H1 (cell line): ENCODE measurements at regions not wholly inside any gene's neighbourhood (a gene's known extent, or its start where the extent isn't known, plus 50 kb on each side); places are given as distances from the start of the nearest gene placed in this dataset.

Experiments
- CTCF ChIA-PET: fragments of 300-600 bp; sonication (Branson Sonifier 250); formaldehyde crosslinking; loops from one replicate; lab custom pipeline; 2021; ENCODE audit not compliant: partially characterized antibody; lab: Charles Lee
- POLR2A ChIA-PET: fragments of 300-600 bp; sonication (Branson Sonifier 250); formaldehyde crosslinking; loops from one replicate; lab custom pipeline; 2021; ENCODE audit warnings: inconsistent platforms; ENCODE audit not compliant: partially characterized antibody; lab: Charles Lee
- DNase-seq, 2 experiments: peaks; one replicate each; pipeline versions ENCODE4 v3.0.0 to v3.0.0-alpha.2; 2010 to 2022; ENCODE audit warnings: low spot score in 2 of 2, low read depth in 1 of 2, mixed read lengths in 1 of 2
- FAIRE-seq: peaks from 2 replicates; lab custom pipeline; 2011; peaks lifted over from hg19 to GRCh38; lab: Jason Lieb, UNC
- H2AFZ ChIP-seq: 2 replicates; pipeline ENCODE4 v1.8.1; 2012; ENCODE audit warnings: low read length, inconsistent platforms
- H2AK5ac ChIP-seq: 2 replicates; pipeline ENCODE4 v1.6.1; 2013; ENCODE audit warnings: low read depth, low read length
- H2BK120ac ChIP-seq: replicated peaks from 2 replicates; pipeline ENCODE3; 2013; ENCODE audit warnings: low read depth, low read length, inconsistent platforms
- H2BK12ac ChIP-seq: 2 replicates; pipeline ENCODE4 v1.6.1; 2013; ENCODE audit warnings: low read depth, low read length
- H2BK15ac ChIP-seq: 2 replicates; pipeline ENCODE4 v1.6.1; 2013; ENCODE audit warnings: low read length
- H2BK20ac ChIP-seq: 2 replicates; pipeline ENCODE4 v1.6.1; 2013; ENCODE audit warnings: low read length
- H2BK5ac ChIP-seq: 2 replicates; pipeline ENCODE4 v1.6.1; 2013; ENCODE audit warnings: low read depth, low read length
- H3K14ac ChIP-seq: 2 replicates; pipeline ENCODE4 v1.6.1; 2013; ENCODE audit warnings: inconsistent platforms; ENCODE audit not compliant: insufficient read length
- H3K18ac ChIP-seq: 2 replicates; pipeline ENCODE4 v1.6.1; 2013; ENCODE audit warnings: low read length; ENCODE audit errors: extremely low read depth
- H3K23ac ChIP-seq: 2 replicates; pipeline ENCODE4 v1.6.1; 2013; ENCODE audit warnings: inconsistent platforms; ENCODE audit not compliant: insufficient read length
- H3K23me2 ChIP-seq: 2 replicates; pipeline ENCODE4 v1.6.1; 2013; ENCODE audit warnings: low read depth, low read length
- H3K27ac ChIP-seq: 2 replicates; pipeline ENCODE4 v1.6.1; 2011; ENCODE audit warnings: low read depth, low read length, inconsistent platforms
- H3K27me3 ChIP-seq, 4 experiments: replicated peaks in 1 of 4; 1 replicate in 1 of 4; 2 replicates in 3 of 4; pipeline versions ENCODE4 v1.6.1 to v1.8.1; 2011 to 2013; ENCODE audit warnings: low read length in 3 of 4, mild to moderate bottlenecking in 3 of 4, inconsistent platforms in 2 of 4, mixed read lengths in 2 of 4, moderate library complexity in 1 of 4; ENCODE audit not compliant: control insufficient read depth in 3 of 4, insufficient read depth in 3 of 4; ENCODE audit errors: extremely low read depth in 1 of 4
- H3K36me3 ChIP-seq, 4 experiments: 2 replicates each; pipeline versions ENCODE4 v1.6.1 to v1.8.1; 2011 to 2013; ENCODE audit warnings: mild to moderate bottlenecking in 4 of 4, low read length in 3 of 4, moderate library complexity in 2 of 4, control low read depth in 1 of 4, inconsistent platforms in 1 of 4; ENCODE audit not compliant: insufficient read depth in 4 of 4, control insufficient read depth in 2 of 4
- H3K4ac ChIP-seq: replicated peaks from 2 replicates; pipeline ENCODE3; 2013; ENCODE audit warnings: low read length, low read depth, mixed read lengths, inconsistent platforms; ENCODE audit not compliant: insufficient read length
- H3K4me1 ChIP-seq, 4 experiments: replicated peaks in 1 of 4; 1 replicate in 1 of 4; 2 replicates in 3 of 4; pipeline versions ENCODE4 v1.6.1 to v1.8.1; 2011 to 2013; ENCODE audit warnings: low read length in 3 of 4, inconsistent platforms in 2 of 4, mixed read lengths in 1 of 4; ENCODE audit not compliant: insufficient read depth in 4 of 4, control insufficient read depth in 3 of 4
- H3K4me2 ChIP-seq, 2 experiments: 2 replicates each; pipeline versions ENCODE4 v1.6.1 to v1.8.1; 2011 to 2013; ENCODE audit warnings: low read depth in 2 of 2, low read length in 2 of 2, control low read depth in 1 of 2, inconsistent platforms in 1 of 2, mild to moderate bottlenecking in 1 of 2; ENCODE audit not compliant: insufficient read depth in 1 of 2
- H3K4me3 ChIP-seq, 4 experiments: fragments of 200-600, 300-600 bp in 1 of 4; sonication (generic), shearing (Covaris generic), sonication (Bioruptor Twin) in 1 of 4; 2 replicates each; pipeline versions ENCODE4 v1.5.1 to v1.8.1; 2011 to 2016; ENCODE audit warnings: low read length in 4 of 4, low read depth in 3 of 4, control low read depth in 2 of 4, inconsistent platforms in 2 of 4, mild to moderate bottlenecking in 2 of 4, mixed read lengths in 1 of 4, moderate library complexity in 1 of 4; ENCODE audit not compliant: insufficient read depth in 2 of 4; ENCODE audit errors: extremely low read depth in 1 of 4
- H3K56ac ChIP-seq: replicated peaks from 2 replicates; pipeline ENCODE3; 2013; ENCODE audit warnings: low read depth, mild to moderate bottlenecking, mixed read lengths, low read length, inconsistent platforms; ENCODE audit not compliant: insufficient read length
- H3K79me1 ChIP-seq: 2 replicates; pipeline ENCODE4 v1.6.1; 2013; ENCODE audit warnings: low read depth, low read length, control low read depth
- H3K79me2 ChIP-seq, 2 experiments: 2 replicates each; pipeline versions ENCODE4 v1.6.1 to v1.8.1; 2012 to 2013; ENCODE audit warnings: low read length in 2 of 2, mild to moderate bottlenecking in 2 of 2, inconsistent platforms in 1 of 2; ENCODE audit not compliant: insufficient read depth in 2 of 2, control insufficient read depth in 1 of 2
- H3K9ac ChIP-seq, 4 experiments: replicated peaks in 1 of 4; 1 replicate in 1 of 4; 2 replicates in 3 of 4; pipeline versions ENCODE4 v1.6.1 to v1.8.1; 2011 to 2013; ENCODE audit warnings: low read depth in 3 of 4, low read length in 3 of 4, control low read depth in 2 of 4, mild to moderate bottlenecking in 2 of 4, moderate library complexity in 2 of 4, inconsistent platforms in 1 of 4; ENCODE audit errors: extremely low read depth in 1 of 4
- H3K9me3 ChIP-seq, 2 experiments: 2 replicates each; pipeline versions ENCODE4 v1.6.1 to v1.8.1; 2012 to 2013; ENCODE audit warnings: mild to moderate bottlenecking in 2 of 2, moderate library complexity in 2 of 2, control low read depth in 1 of 2, inconsistent platforms in 1 of 2, low read depth in 1 of 2, low read length in 1 of 2, mixed read lengths in 1 of 2; ENCODE audit not compliant: insufficient read depth in 2 of 2
- H4K20me1 ChIP-seq, 2 experiments: replicated peaks in 1 of 2; 2 replicates each; pipeline versions ENCODE3 to v1.8.1; 2011 to 2013; ENCODE audit warnings: inconsistent platforms in 2 of 2, low read length in 2 of 2, mild to moderate bottlenecking in 1 of 2; ENCODE audit not compliant: insufficient read depth in 2 of 2, control insufficient read depth in 1 of 2
- H4K5ac ChIP-seq: 2 replicates; pipeline ENCODE4 v1.6.1; 2013; ENCODE audit warnings: low read length, low read depth, mixed read lengths, inconsistent platforms; ENCODE audit not compliant: insufficient read length
- H4K8ac ChIP-seq: 2 replicates; pipeline ENCODE4 v1.8.0; 2013; ENCODE audit warnings: mild to moderate bottlenecking, moderate library complexity, low read length, inconsistent platforms; ENCODE audit not compliant: insufficient read depth; ENCODE audit errors: extremely low read depth
- H4K91ac ChIP-seq: replicated peaks from 2 replicates; pipeline ENCODE3; 2013; ENCODE audit warnings: low read length, mixed read lengths, inconsistent platforms; ENCODE audit not compliant: insufficient read length
- BACH1 ChIP-seq: IDR thresholded peaks from 2 replicates; pipeline ENCODE4 v1.6.1; 2012; ENCODE audit warnings: low read length, improper control_type of control experiment
- CHD2 ChIP-seq: IDR thresholded peaks from 2 replicates; pipeline ENCODE4 v1.6.1; 2012; ENCODE audit warnings: low read length, improper control_type of control experiment
- EP300 ChIP-seq, 2 experiments: IDR thresholded peaks; 1 replicate in 1 of 2; 2 replicates in 1 of 2; pipeline ENCODE4 v1.6.1; 2011 to 2012; ENCODE audit warnings: low read depth in 2 of 2, low read length in 2 of 2, mild to moderate bottlenecking in 2 of 2, borderline replicate concordance in 1 of 2, inconsistent platforms in 1 of 2, moderate library complexity in 1 of 2
- EZH2 ChIP-seq: fragments of 200-600 bp; sonication (generic); IDR thresholded peaks from 2 replicates; pipeline ENCODE4 v1.7.1; 2012; ENCODE audit warnings: low read depth, mild to moderate bottlenecking, moderate library complexity, low read length, inconsistent platforms; ENCODE audit not compliant: severe bottlenecking
- FOSL1 ChIP-seq: IDR thresholded peaks from 2 replicates; pipeline ENCODE4 v1.6.1; 2011; ENCODE audit warnings: mild to moderate bottlenecking, low read depth, low read length, moderate library complexity; ENCODE audit not compliant: insufficient read depth
- GABPA ChIP-seq: IDR thresholded peaks from 2 replicates; pipeline ENCODE4 v1.6.1; 2011; ENCODE audit warnings: mild to moderate bottlenecking, low read length, moderate library complexity, borderline replicate concordance; ENCODE audit not compliant: insufficient read depth
- KDM1A ChIP-seq: fragments of 200-600, 300-600 bp; sonication (generic); IDR thresholded peaks from 2 replicates; pipeline ENCODE4 v1.7.1; 2016; ENCODE audit warnings: mild to moderate bottlenecking, low read length, borderline replicate concordance
- KDM5A ChIP-seq: fragments of 200-600 bp; IDR thresholded peaks from 2 replicates; pipeline ENCODE4 v1.7.1; 2012; ENCODE audit warnings: mild to moderate bottlenecking, low read length, inconsistent platforms, mixed read lengths
- NANOG ChIP-seq: IDR thresholded peaks from 2 replicates; pipeline ENCODE4 v1.6.1; 2011; ENCODE audit warnings: low read length, low read depth, mild to moderate bottlenecking, inconsistent platforms; ENCODE audit not compliant: insufficient read depth, poor library complexity, severe bottlenecking
- RBBP5 ChIP-seq: IDR thresholded peaks from 2 replicates; pipeline ENCODE4 v1.7.1; 2012; ENCODE audit warnings: low read depth, mild to moderate bottlenecking, inconsistent platforms, low read length, moderate library complexity, borderline replicate concordance
- RXRA ChIP-seq: IDR thresholded peaks from 2 replicates; pipeline ENCODE4 v1.6.1; 2011; ENCODE audit warnings: low read depth, mild to moderate bottlenecking, low read length, moderate library complexity; ENCODE audit not compliant: insufficient read depth
- TBP ChIP-seq: IDR thresholded peaks from 2 replicates; pipeline ENCODE4 v1.6.1; 2011; ENCODE audit warnings: low read depth, low read length, improper control_type of control experiment
- TEAD4 ChIP-seq: IDR thresholded peaks from 2 replicates; pipeline ENCODE4 v1.6.1; 2012; ENCODE audit warnings: low read depth, low read length, inconsistent platforms, mixed read lengths
- WGBS, 2 experiments: shearing (Covaris generic) in 1 of 2; methylation state at CpG; one replicate each; pipeline versions ENCODE4 v1.1.6 to v1.1.7; 2013 to 2015; ENCODE audit warnings: low lambda C conversion rate in 2 of 2, mixed read lengths in 2 of 2, inconsistent platforms in 1 of 2, low coverage in 1 of 2, missing lambda C conversion rate in 1 of 2; ENCODE audit not compliant: insufficient replicate concordance in 2 of 2, insufficient coverage in 1 of 2, insufficient read length in 1 of 2; ENCODE audit errors: extremely low coverage in 1 of 2, missing lambda C conversion rate in 1 of 2; 5-methylcytosine and 5-hydroxymethylcytosine counted together

DNA sequence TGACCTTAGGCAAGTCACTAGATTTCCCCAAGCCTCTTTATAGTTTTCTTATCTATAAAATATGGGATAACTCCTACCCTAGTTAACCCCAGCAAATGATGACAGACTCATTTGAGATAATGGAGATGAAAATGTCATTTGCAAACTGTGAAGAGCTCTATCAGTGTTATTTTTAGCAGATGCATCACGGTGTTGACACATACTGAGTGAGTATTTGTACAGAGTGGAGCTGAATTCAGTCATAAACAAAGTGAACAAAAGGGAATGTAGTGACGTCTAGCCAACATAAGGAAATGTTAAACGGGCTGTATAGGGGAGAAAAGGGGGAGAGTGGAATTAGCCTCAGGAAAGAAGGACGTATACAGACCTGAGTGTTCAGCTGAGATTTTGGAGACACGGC lies 75.9 kb downstream of the NMUR2 start:
- Histone ChIP-seq H3K56ac (no peak overlapping the region), H4K5ac (no peak overlapping the region), H2BK12ac (no peak overlapping the region), H3K27ac (no peak overlapping the region), H3K4me3 (no peak overlapping the region), H3K4me1 (no peaks in the 10 kb centered on the region), H3K23ac (no peak overlapping the region), H3K23me2 (no peaks in the 10 kb centered on the region), H3K9me3 (peaks cover 0 to 2% of the 10 kb centered on the region in 2 experiments; a peak in 1 of 4 replicates), H2BK20ac (no peak overlapping the region)
- WGBS, 2 experiments: 90% methylated on average over 5 of the region's 5 CpGs; no CpG with 5 or more reads in 1 of the 2 experiments
- CTCF ChIA-PET: interaction anchor here (0.9 to 2.8 kb wide), 2 partner anchors 20 to 138 kb away, joined by 3 to 12 read pairs; no protein-coding TSS in a partner anchor
- no peak for TF ChIP-seq BACH1
- TF ChIP-seq KDM1A: no peak
- TF ChIP-seq CHD2: no peak
- TF ChIP-seq NANOG: no peak
- TF ChIP-seq EP300 (IDR thresholded peaks at IDR 0.05; ENCODE audit: borderline replicate concordance in 1 of 2, low read depth in 2 of 2, low read length in 2 of 2): no peak
- TF ChIP-seq RBBP5: no peak
- no peak for TF ChIP-seq EZH2
- no peak for TF ChIP-seq KDM5A
- TF ChIP-seq RXRA: no peak
- no peak for TF ChIP-seq GABPA
- TF ChIP-seq TEAD4: no peak
- TF ChIP-seq FOSL1: no peak
- no peak for TF ChIP-seq TBP
- TF ChIP-seq, all 59 proteins: peak for 0
- POLR2A ChIA-PET: no interaction called here
- Histone ChIP-seq H4K8ac (no peak overlapping the region), H2AFZ (no peak overlapping the region), H3K4me2 (no peak overlapping the region), H3K14ac (no peak overlapping the region), H3K36me3 (no peaks in the 10 kb centered on the region), H3K79me1 (no peaks in the 10 kb centered on the region), H2BK120ac (no peak overlapping the region), H2AK5ac (no peak overlapping the region), H2BK5ac (no peak overlapping the region), H4K20me1 (no peaks in the 10 kb centered on the region), H3K18ac (no peak overlapping the region), H2BK15ac (no peak overlapping the region), H3K79me2 (no peaks in the 10 kb centered on the region), H4K91ac (no peak overlapping the region), H3K9ac (no peak overlapping the region), H3K27me3 (no peaks in the 10 kb centered on the region), H3K4ac (no peak overlapping the region)
- no peak for DNase-seq
- no peak for FAIRE-seq
